AG04449 (cell line): ENCODE measurements at regions not wholly inside any gene's neighbourhood (a gene's known extent, or its start where the extent isn't known, plus 50 kb on each side); places are given as distances from the start of the nearest gene placed in this dataset.
A peak's percentile ranks its signal among the peaks of the same experiment; 100 is the strongest.

Experiments
- CTCF ChIA-PET: fragments of 350-600 bp; formaldehyde crosslinking; extraction: SDS; loops from one replicate; lab custom pipeline; 2021; ENCODE audit warnings: antibody characterized with exemption; lab: Yijun Ruan, JAX
- POLR2A ChIA-PET: fragments of 400-600, 350-600 bp; formaldehyde crosslinking; extraction: SDS; loops from one replicate; lab custom pipeline; 2020; ENCODE audit warnings: antibody characterized with exemption, inconsistent platforms; lab: Yijun Ruan, JAX
- DNase-seq: peaks from one replicate; pipeline ENCODE4 v3.0.0-alpha.2; 2010; ENCODE audit warnings: low read depth, low spot score
- H3K4me3 ChIP-seq: 2 replicates; pipeline ENCODE4 v1.5.1; 2011; ENCODE audit warnings: low read depth, mild to moderate bottlenecking, control low read depth, low read length
- TF ChIP-seq, protein P1 (sequence below): IDR thresholded peaks from one replicate; pipeline ENCODE4 v1.5.1; 2011; ENCODE audit warnings: mild to moderate bottlenecking, moderate library complexity, low read length, control low read depth, inconsistent platforms; ENCODE audit not compliant: insufficient read depth; ENCODE audit errors: missing control alignments

DNA sequence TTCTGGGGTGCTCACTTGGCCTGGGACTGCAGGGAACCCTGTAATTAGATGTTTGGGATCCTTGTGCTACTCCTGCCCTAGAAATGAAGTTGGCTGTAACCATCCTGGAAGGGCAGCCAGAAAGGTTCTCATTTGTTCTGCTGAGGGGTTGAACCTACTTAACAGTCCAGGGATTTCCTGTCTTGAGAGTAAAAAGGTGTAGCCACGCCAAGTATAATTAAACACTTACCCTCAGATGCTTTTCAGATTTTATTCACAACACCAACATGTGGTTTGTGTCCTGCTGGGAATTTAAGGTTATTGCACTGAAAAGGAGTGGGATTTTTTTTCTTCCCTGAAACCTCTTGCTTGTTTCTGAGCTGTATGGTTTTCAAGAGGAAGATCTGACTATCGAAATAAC, 222.4 kb upstream of the APCDD1 start:
- TF ChIP-seq, protein P1, sequence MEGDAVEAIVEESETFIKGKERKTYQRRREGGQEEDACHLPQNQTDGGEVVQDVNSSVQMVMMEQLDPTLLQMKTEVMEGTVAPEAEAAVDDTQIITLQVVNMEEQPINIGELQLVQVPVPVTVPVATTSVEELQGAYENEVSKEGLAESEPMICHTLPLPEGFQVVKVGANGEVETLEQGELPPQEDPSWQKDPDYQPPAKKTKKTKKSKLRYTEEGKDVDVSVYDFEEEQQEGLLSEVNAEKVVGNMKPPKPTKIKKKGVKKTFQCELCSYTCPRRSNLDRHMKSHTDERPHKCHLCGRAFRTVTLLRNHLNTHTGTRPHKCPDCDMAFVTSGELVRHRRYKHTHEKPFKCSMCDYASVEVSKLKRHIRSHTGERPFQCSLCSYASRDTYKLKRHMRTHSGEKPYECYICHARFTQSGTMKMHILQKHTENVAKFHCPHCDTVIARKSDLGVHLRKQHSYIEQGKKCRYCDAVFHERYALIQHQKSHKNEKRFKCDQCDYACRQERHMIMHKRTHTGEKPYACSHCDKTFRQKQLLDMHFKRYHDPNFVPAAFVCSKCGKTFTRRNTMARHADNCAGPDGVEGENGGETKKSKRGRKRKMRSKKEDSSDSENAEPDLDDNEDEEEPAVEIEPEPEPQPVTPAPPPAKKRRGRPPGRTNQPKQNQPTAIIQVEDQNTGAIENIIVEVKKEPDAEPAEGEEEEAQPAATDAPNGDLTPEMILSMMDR: no peak
- POLR2A ChIA-PET: no interaction called here
- DNase-seq: no peak
- CTCF ChIA-PET: no interaction called here
- H3K4me3 ChIP-seq: no peak overlapping the region

DNA sequence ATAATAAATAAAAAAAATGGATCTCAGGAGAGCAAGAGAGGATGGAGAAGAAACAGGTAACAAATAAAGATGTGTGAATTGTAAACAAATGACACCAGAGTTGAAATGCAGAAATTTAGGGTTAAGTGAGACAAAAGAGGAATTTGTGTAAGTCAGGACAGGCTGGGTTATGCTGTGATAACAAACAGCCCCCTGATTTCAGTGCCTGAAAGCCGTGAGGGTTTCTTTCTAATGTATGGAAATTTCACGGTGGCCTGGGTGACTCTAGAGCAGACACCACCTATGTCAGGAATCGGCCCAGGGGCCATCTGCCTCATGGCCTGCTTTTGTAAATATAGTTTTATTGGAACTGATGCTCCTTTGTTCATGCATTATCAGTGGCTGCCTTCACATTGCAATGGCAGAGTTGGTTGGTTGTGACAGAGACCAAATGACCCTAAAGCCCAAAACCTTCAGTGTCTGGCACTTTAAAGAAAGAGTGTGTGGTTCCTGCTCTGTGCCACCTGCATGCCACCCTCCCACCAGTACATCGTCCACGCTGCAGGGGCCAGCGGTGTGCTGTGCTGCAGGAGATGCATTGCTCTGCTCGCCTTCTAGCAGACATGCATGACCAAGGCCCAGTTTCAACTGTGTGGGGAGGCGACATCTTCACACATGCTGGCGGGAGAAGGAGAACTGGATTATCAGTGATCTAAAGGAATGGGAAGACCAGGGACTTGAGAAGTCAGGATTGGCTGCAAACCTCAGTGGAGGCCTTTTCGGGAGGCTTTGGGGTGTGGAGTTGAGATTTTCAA, 221.2 kb upstream of the APCDD1 start:
- CTCF ChIA-PET: no interaction called here
- no peak for DNase-seq
- TF ChIP-seq, protein P1: no peak
- POLR2A ChIA-PET: no interaction called here
- no peak overlapping the region for H3K4me3 ChIP-seq

DNA sequence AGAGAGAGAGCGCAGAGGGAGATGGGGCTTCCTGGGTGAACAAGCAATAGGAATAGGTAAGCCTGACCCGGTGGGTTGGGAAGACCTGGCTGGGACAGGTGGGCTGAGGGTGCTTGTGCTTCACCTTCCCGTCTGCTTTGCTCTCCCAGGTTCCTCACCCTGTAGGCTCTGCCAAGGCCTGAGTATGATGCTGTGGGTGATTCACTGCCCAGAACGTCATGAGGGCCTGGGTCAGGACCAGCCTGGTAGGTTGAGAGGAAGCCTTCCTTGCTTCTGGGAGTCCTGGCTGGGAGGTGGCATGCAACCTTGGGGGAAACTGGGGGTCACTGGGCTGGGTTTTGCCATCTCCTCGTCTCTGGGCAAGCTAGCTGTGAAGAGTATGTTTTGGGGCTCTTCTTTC, 220.2 kb upstream of the APCDD1 start:
- ChIA-PET POLR2A (no interaction called here), CTCF (no interaction called here)
- H3K4me3 ChIP-seq: no peak overlapping the region
- TF ChIP-seq, protein P1: no peak
- DNase-seq: no peak

DNA sequence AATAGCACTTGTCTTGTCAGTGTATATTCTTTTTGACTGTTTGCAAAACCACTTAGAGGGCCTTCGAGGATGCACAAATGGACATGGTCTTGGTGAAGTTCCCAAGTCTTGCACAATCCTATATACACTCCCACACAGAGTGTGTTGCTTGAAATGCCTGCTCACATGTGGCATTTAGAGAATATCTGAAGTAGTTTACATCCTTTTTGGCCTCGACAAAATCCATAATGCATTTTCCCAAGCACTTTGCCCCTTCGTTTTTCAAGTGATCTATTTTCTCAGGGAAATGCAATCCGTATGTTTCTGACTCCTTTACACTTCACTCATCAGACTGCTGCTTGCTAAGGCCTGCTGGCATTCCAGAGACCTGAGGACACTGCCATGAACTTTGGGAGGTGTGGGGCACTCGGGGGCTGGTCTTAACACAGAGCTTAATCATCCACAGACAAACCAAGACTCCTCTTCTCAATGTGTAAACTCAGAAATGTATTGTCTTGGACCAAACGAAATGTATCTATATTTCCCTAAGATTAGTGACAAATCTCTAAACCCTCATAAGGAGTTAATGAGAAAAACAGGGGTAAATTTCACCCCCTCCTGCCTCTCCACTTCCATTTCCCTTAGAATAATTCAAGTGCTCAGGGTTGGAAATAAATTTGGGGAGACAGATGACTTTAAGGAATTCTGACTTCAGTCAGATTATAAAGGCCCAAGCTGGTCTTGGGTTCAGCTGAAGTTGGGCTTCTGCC, 219.3 kb upstream of the APCDD1 start:
- peak; percentile 78 for DNase-seq
- POLR2A ChIA-PET: no interaction called here
- CTCF ChIA-PET: no interaction called here
- H3K4me3 ChIP-seq: no peak overlapping the region
- TF ChIP-seq, protein P1: no peak

DNA sequence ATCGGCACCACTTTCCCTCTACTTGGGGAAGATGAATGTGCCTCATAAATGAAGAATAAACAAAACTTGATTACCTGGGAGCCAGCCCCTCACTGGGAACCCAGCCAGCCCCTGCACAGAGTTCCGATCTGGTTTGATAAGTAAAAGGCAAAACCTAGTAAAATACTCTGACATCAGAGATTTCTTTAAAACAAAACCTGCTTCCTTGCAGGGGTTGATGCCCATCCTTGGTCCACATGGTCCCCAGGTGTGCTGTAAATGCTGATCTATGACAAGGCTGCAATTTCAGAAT, 218.8 kb upstream of the APCDD1 start:
- TF ChIP-seq, protein P1: no peak
- H3K4me3 ChIP-seq: no peak overlapping the region
- ChIA-PET POLR2A (no interaction called here), CTCF (no interaction called here)
- no peak for DNase-seq

DNA sequence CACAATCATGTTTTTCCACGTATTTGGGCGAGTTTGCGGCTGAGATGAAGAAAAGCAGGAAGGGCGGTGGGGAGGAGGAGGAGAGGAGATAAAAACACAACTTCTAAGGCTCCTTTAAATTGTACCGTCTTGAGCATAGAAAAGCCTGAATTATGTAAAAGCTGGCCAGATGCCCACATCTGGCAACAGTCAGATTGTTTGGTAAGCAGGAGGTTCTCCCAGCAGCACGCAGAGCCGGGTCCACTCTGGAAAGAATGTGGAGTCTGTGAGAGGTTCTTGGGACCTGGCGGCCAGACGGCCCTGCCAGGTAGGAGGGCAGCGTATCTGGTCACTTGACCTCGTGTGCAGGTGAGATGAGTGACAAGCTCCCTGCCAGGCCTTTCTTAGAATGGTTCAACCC, 215.3 kb upstream of the APCDD1 start:
- TF ChIP-seq, protein P1: no peak
- ChIA-PET CTCF (no interaction called here), POLR2A (no interaction called here)
- no peak overlapping the region for H3K4me3 ChIP-seq
- DNase-seq: no peak
